Thyroid gland (tissue), 4 donors: ENCODE measurements at regions not wholly inside any gene's neighbourhood (a gene's known extent, or its start where the extent isn't known, plus 50 kb on each side); places are given as distances from the start of the nearest gene placed in this dataset.
"Not testable (repeated sequence)": the region's sequence is repeated elsewhere in the genome, so short reads cannot be mapped to it uniquely, and the experiment has no call there.

Experiments used
- CTCF ChIP-seq, 6 experiments: fragments of 200-600 bp in 3 of 6; fragments of 450-650 bp in 3 of 6; sonication (generic) in 3 of 6; IDR thresholded peaks; one replicate each; pipeline ENCODE4 v1.5.1; 2016 to 2019; ENCODE audit warnings: antibody characterized with exemption in 6 of 6, mild to moderate bottlenecking in 2 of 6, inconsistent platforms in 1 of 6, moderate library complexity in 1 of 6
- POLR2A ChIP-seq, 2 donors: fragments of 450-650 bp; IDR thresholded peaks; one replicate each; pipeline ENCODE4 v1.6.1; 2017; ENCODE audit warnings: antibody characterized with exemption in 2 of 2, mild to moderate bottlenecking in 2 of 2, moderate library complexity in 1 of 2

- not testable (repeated sequence) for TF ChIP-seq CTCF, POLR2A (IDR thresholded peaks at IDR 0.05)
Observed at GRCh38 chr14:19096467-19096866, 129.2 kb downstream of the POTEM start.
